ENCODE measurements at regions not wholly inside any gene's neighbourhood (a gene's known extent, or its start where the extent isn't known, plus 50 kb on each side); places are given as distances from the start of the nearest gene placed in this dataset.
A peak's percentile ranks its signal among the peaks of the same experiment; 100 is the strongest.

- H3K27ac Mint-ChIP-seq = peak overlapping the region; percentile 72
Observed at GRCh38 chr7:50152486-50152885, 59.4 kb upstream of the ZPBP start.

GRCh38 chr7:50151661-50152060 is 58.6 kb upstream of the ZPBP start:
- no peaks in the 10 kb centered on the region for H3K79me2 ChIP-seq (ENCODE audit: control insufficient read depth, insufficient read depth, low read length)
- peak overlapping the region in 1 of 2 donors; percentile 89 for H3K27ac ChIP-seq (ENCODE audit: low read length in 2 of 2)
- H3K27ac Mint-ChIP-seq = peak overlapping the region; percentile 57
- no peak overlapping the region for H3K4me3 Mint-ChIP-seq
- H3K27me3 ChIP-seq (replicated peaks in 1 of 4; ENCODE audit: control extremely low read depth in 1 of 4, control insufficient read depth in 3 of 4, insufficient read depth in 4 of 4, low read length in 3 of 4) = no peaks in the 10 kb centered on the region
- H3K4me1 Mint-ChIP-seq = peaks cover 80% of the 10 kb centered on the region
- CTCF ChIA-PET = interaction anchor here (1.2 to 2.8 kb wide), 2 partner anchors 9 to 54 kb away, joined by 4 to 9 read pairs; no protein-coding TSS in a partner anchor
- no peak for ATAC-seq (ENCODE audit: low read depth)
- H3K4me2 ChIP-seq (replicated peaks; ENCODE audit: low read depth, low read length, poor library complexity, severe bottlenecking) = no peak overlapping the region
- no peak for TF ChIP-seq EZH2 (IDR thresholded peaks at IDR 0.05; ENCODE audit: borderline replicate concordance, insufficient read depth, low read depth, low read length, poor library complexity, severe bottlenecking)
- TF ChIP-seq CTCF (IDR thresholded peaks at IDR 0.05) = no peak
- H4K20me1 ChIP-seq (ENCODE audit: control insufficient read depth, insufficient read depth, low read length, poor library complexity, severe bottlenecking) = no peaks in the 10 kb centered on the region
- no peaks in the 10 kb centered on the region for H3K27me3 Mint-ChIP-seq
- peaks cover 68 to 72% of the 10 kb centered on the region in 2 donors for H3K4me1 ChIP-seq (ENCODE audit: control insufficient read depth in 2 of 2, insufficient read depth in 2 of 2, low read length in 2 of 2)
- H3K9me3 Mint-ChIP-seq (ENCODE audit: insufficient read depth) = peaks cover 2% of the 10 kb centered on the region
- no peak overlapping the region for H3K9ac ChIP-seq (ENCODE audit: low read length)
- H3K9me3 ChIP-seq (ENCODE audit: control extremely low read depth in 1 of 3, control insufficient read depth in 2 of 3, insufficient read depth in 1 of 3, low read length in 2 of 3) = no peaks in the 10 kb centered on the region
- H2AFZ ChIP-seq (ENCODE audit: insufficient read depth, low read depth, low read length, poor library complexity, severe bottlenecking) = peak overlapping the region; percentile 18
- intact Hi-C loops (cut with micrococcal nuclease) = no loop called here
- POLR2A ChIA-PET = no interaction called here
- H3K36me3 ChIP-seq (replicated peaks in 1 of 2; ENCODE audit: control extremely low read depth in 1 of 2, control insufficient read depth in 1 of 2, extremely low read depth in 1 of 2, insufficient read depth in 2 of 2, low read length in 1 of 2) = no peaks in the 10 kb centered on the region
- peak; percentile 22 for DNase-seq
- no CpG with 5 or more reads among the region's 3 CpGs for WGBS (ENCODE audit: insufficient coverage)
- no peak overlapping the region for H3K4me3 ChIP-seq (ENCODE audit: control extremely low read depth in 1 of 5, extremely low read depth in 1 of 5, insufficient read depth in 1 of 5, low read depth in 2 of 5, low read length in 4 of 5)

More at GRCh38 chr7:50152486-50152885, 59.4 kb upstream of the ZPBP start:
- ChIA-PET CTCF (interaction anchor here (1.0 to 2.8 kb wide), 6 partner anchors 10 to 266 kb away, joined by 3 to 9 read pairs (median 4); no protein-coding TSS in a partner anchor), POLR2A (no interaction called here)
- Histone ChIP-seq H3K4me3 (ENCODE audit: control extremely low read depth in 1 of 5, extremely low read depth in 1 of 5, insufficient read depth in 1 of 5, low read depth in 2 of 5, low read length in 4 of 5) (no peak overlapping the region), H3K9ac (ENCODE audit: low read length) (no peak overlapping the region), H3K4me2 (replicated peaks; ENCODE audit: low read depth, low read length, poor library complexity, severe bottlenecking) (no peak overlapping the region), H3K79me2 (ENCODE audit: control insufficient read depth, insufficient read depth, low read length) (no peaks in the 10 kb centered on the region), H3K9me3 (ENCODE audit: control extremely low read depth in 1 of 3, control insufficient read depth in 2 of 3, insufficient read depth in 1 of 3, low read length in 2 of 3) (no peaks in the 10 kb centered on the region), H2AFZ (ENCODE audit: insufficient read depth, low read depth, low read length, poor library complexity, severe bottlenecking) (no peak overlapping the region), H3K36me3 (replicated peaks in 1 of 2; ENCODE audit: control extremely low read depth in 1 of 2, control insufficient read depth in 1 of 2, extremely low read depth in 1 of 2, insufficient read depth in 2 of 2, low read length in 1 of 2) (no peaks in the 10 kb centered on the region), H3K27me3 (replicated peaks in 1 of 4; ENCODE audit: control extremely low read depth in 1 of 4, control insufficient read depth in 3 of 4, insufficient read depth in 4 of 4, low read length in 3 of 4) (no peaks in the 10 kb centered on the region), H4K20me1 (ENCODE audit: control insufficient read depth, insufficient read depth, low read length, poor library complexity, severe bottlenecking) (no peaks in the 10 kb centered on the region), H3K4me1 (ENCODE audit: control insufficient read depth in 2 of 2, insufficient read depth in 2 of 2, low read length in 2 of 2) (peaks cover 66 to 67% of the 10 kb centered on the region in 2 donors), H3K27ac (ENCODE audit: low read length in 2 of 2) (no peak overlapping the region)
- H3K9me3 Mint-ChIP-seq (ENCODE audit: insufficient read depth) = peaks cover 2% of the 10 kb centered on the region
- intact Hi-C loops (cut with micrococcal nuclease) = no loop called here
- no peak for DNase-seq
- no peak for TF ChIP-seq CTCF (IDR thresholded peaks at IDR 0.05)
- no peak for TF ChIP-seq EZH2 (IDR thresholded peaks at IDR 0.05; ENCODE audit: borderline replicate concordance, insufficient read depth, low read depth, low read length, poor library complexity, severe bottlenecking)
- H3K4me3 Mint-ChIP-seq = no peak overlapping the region
- ATAC-seq (ENCODE audit: low read depth) = no peak
- peaks cover 78% of the 10 kb centered on the region for H3K4me1 Mint-ChIP-seq
- WGBS (ENCODE audit: insufficient coverage) = 90% methylated on average over 5 of the region's 8 CpGs
- H3K27me3 Mint-ChIP-seq = no peaks in the 10 kb centered on the region

Measured in B cell (primary cell).